Stimulated activated CD8-positive, alpha-beta memory T cell treated with anti-CD3 and anti-CD28 coated beads, Interleukin-15, amount 100 ng/mL, for 24 hours (primary cell): ENCODE measurements at regions not wholly inside any gene's neighbourhood (a gene's known extent, or its start where the extent isn't known, plus 50 kb on each side); places are given as distances from the start of the nearest gene placed in this dataset.
"Not testable (repeated sequence)": the region's sequence is repeated elsewhere in the genome, so short reads cannot be mapped to it uniquely, and the experiment has no call there.

Source experiments
- DNase-seq: peaks from one replicate; pipeline ENCODE4 v3.0.0-alpha.2; 2020; ENCODE audit warnings: low read depth

DNA sequence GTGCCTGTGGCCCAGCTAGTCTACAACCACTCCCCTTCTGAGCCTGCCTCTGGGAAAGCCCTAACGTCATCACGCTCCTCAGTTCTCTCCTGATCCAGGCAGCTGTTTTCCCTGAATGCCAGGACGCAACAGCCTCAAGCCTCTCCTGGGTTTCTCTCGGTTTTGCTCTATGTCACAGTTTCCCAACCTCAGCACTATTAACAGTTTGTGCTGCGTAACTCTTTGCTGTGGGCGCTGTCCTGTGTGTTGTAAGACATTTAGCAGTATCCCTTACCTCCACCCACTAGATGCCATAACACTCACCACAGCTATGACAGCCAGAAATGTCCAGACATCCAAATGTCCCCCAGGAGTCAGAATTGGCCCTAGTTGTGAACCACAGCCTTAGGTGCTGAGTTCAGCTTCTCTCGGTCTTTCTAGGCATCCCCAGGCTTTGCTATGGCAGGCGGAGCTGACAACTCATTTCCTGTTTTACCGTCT is 226.3 kb upstream of the NPVF start:
- no peak for DNase-seq

DNA sequence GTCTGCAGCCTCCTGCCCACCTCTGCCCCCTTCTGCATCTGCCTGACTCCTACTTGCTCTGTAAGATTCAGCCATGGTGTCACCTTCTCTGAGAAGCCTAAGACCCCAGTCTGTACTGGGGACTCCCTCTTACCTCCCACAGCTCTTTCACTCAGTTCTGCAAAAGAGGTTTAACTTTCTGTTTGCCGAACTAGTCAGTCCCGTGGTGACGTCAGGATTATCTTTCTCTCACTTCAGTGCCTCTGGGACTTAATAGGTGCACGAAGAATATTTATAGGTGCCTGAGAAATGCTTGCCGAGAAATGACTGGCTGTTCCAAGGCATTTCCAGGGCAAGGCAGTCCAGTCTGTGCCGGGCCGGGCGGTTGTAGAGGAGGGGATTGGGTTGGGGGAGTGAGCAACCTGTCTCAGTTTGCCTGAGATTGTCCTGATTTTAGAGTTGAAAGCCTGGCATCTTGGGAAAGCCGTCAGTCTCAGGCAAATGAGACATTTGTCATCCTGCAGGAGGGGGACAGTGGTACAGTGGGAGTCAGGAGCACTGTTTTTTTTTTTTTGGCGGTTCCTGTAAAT is 227.5 kb upstream of the NPVF start:
- no peak for DNase-seq

DNA sequence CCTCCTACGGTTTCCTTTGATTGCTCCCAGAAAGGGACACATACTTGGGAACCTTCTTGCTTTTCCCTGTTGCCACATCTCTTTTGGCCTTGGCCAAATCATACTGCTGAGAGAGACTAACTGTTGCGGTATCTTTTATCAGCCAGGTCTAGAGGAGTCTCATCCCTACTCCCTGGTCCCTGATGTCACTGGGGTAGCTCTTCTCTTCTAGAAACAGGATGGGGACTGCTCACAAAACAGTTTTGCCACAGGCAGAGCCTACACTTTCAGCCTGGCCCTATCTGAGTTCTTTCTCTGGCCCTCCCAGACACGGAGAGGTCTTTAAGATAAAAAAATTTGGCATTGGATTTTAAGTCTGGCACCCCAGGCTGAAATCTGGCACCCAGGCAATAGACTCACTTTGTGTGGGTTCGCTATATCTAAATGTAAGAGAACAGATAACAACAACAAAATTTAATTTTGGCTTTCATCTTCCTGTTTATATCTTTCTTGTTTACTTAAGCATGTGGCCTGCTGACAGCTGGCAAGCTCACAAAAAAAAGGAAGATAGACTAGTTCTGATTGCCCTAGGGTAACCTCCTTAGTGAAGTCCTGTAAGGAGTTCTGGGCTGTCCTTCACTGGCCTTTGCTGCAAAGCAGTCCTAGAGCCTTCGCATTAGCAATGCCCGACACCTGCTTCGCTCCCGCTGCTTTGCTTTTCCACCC is 228.3 kb upstream of the NPVF start:
- DNase-seq: no peak

DNA sequence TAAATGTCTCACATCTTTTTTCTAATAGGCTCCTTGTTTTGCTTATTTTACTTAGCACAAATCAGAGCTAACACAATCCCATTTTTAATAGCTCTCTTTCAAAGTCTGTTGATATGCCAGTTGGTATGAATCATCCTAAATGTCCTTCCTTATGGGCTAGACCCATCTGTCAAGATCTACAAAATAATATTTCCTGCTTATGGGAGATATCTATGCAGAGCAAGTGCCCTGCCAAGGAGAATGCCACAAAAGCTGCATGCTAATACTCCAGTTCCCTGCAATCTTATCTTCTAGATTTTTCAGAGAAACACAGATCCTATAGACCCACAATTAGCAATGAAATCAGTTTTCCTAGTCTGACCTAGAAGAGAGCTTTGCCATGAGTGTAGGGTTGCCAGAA is 230.8 kb upstream of the NPVF start:
- DNase-seq: no peak

DNA sequence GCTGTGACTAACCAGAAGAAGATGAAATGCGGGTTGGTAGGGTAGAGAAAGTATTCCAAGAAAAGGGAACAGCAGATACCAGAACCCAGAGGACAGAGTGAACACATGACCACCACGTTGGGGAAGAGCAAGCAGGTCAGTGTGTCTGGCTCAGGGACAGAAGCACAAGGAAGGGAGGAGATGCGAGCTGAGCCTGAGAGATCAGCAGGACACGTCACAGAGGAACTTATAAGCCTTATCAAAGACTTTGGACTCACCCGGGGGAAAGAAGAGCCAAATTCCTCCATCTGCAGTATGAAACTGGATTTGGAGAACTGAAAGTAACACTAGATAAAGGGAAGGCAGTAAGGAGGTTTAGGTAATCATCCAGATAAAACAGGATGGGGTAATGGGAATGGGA is 232.1 kb upstream of the NPVF start:
- no peak for DNase-seq

DNA sequence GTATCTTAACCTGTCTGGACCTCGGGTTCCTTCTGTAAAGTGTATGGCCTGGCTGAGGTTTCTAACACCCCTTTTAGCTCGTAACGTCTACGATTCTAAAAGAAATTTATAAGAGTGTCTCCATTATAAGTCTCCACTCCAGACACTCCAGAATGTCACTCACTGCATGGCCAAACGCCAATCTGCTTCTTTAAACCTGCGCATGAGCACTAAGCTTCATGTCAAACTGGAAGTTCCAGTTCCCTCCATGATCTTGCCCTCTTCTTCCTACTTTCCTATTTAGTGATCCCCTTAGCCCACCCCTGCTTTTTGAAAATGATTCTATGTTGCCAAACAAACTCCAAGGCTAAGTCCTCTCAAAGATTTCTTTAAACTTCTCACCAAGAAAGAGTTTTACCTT is 241.4 kb upstream of the NPVF start:
- DNase-seq: no peak

DNA sequence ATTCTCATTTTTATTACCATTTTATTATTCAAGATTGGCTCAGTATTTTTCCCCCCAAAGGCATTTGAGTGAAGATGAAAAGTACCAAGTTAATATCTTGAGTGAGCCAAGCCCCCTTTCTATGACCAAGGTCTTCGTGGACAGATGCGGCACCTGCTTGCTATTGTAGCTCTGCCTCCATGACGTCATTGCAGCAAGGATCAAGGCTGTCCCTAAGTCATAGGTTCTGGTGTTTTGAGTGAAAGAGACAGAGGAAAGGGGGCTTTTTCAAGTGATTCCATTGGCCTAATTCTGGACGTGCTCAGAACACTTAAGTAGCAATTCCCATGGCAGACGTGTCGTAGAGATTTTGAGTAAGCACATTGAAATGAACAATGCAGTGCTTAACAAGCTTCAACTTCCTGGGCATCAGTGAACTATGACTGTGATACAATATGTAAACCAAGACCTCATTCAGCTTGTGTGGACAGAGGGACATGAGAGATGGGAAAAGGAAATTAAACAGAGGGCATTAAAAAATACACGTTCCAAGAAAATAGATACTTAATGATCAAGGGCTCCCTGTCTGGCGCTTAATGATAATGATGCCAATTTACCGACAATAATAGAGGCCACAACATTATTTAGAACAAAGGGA is 248.7 kb upstream of the NPVF start:
- DNase-seq: no peak

DNA sequence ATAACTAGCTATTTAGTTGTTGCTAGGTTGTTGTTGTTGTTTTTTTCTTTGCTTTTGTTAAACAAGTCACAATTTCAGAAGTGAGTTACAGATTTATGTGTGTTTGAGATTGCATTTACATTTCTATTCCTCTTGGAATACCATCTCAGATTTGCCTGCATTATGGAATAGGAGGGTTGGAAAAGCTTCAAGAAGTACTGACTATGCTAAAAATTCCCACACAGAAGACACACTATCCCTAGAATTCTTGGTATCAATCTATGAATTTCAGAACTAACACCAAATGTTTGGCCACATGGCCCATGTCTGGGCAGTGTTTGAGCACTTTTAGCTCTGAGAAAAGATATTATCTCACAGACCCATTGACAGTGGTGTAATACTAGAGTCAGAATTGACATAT is 249.9 kb upstream of the NPVF start:
- not testable (repeated sequence) for DNase-seq

DNA sequence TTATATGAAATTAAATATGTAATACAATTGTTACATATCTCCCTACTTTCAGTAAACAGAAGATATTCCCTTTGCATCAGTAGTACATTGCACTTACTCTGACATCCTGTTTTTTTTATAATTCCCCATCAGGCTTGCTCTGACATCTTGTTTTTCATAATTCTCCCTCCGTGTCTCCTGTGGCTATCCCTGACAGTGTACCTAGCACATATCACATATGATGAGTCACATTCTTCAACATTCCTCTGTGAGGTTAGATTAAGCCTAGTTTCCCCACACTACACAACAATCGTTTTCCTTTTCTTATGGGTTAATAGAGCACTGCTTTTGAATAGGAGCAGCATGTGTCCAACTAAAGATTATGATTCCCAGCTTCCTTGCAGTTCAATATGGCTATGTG is 250.6 kb upstream of the NPVF start:
- DNase-seq: no peak

DNA sequence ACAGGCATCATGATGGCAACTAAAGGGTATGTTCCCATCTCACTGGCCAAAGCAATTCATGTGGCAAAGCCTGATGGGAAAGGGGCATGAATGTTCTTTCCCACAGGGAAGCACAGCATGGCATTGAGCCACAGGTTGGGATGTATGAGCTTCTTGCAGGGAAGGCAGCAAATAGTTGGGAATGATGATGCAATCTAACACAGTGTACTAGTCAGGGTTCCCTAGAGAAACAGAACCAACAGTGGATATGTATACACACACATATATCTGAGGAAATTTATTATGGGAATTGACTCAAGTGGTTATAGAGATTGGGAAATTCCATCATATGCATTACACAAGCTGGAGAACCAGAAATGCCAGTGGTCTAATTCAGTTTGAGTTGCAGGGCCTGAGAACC is 253.6 kb upstream of the NPVF start:
- DNase-seq: no peak

DNA sequence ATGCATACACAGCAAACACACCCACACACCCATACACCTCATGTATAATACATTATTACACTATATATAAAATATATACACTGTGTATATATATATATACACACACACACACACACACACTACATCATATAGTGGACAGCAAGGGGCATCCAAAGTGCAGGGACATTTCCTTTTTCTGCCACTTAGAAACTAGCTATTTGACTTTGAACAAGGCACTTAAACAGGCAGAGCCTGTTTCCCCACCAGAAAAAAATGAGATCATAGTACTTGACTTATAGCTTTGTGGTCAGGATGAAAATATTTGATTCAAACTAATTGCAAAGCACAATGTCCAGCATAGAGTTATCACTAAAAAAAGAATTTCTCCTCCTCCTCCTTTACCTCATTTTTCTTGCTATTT is 254.3 kb upstream of the NPVF start:
- no peak for DNase-seq

DNA sequence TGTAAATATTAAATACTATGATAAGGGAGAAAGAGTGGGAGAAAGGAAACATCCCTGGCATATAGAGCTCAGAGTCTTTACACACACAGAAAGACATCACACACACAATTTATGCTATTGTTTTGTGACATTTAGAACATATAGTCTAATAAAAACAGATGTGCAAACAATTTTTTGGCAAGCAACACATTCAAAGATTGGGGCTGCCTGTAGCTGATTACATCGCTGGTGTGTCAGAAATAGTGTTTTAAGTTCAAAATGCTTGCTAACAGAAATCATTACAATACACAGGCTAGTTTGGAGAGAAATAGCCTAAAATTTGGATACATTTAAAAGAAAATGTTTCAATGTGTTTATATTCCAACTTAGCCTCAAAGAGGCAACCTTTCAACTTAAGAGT is 256.7 kb upstream of the NPVF start:
- DNase-seq: no peak

DNA sequence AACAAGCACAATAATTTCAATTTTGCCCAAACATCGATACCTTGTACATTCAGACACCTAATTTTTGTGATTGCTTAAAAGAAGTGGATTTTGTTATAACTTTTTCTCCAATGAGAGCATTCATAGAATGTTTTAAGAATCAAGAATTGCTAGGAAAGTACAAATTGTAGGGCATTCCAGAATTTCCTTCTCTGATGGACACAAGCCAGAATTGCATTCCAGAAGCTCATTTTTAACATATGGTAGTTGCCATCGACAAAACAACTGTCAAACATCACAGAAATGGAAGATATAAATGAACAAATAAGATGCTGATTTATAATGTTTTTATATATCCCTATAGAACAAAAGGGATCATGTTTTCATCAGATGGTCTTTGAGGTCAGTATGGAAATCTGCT is 258.4 kb upstream of the NPVF start:
- DNase-seq: no peak

DNA sequence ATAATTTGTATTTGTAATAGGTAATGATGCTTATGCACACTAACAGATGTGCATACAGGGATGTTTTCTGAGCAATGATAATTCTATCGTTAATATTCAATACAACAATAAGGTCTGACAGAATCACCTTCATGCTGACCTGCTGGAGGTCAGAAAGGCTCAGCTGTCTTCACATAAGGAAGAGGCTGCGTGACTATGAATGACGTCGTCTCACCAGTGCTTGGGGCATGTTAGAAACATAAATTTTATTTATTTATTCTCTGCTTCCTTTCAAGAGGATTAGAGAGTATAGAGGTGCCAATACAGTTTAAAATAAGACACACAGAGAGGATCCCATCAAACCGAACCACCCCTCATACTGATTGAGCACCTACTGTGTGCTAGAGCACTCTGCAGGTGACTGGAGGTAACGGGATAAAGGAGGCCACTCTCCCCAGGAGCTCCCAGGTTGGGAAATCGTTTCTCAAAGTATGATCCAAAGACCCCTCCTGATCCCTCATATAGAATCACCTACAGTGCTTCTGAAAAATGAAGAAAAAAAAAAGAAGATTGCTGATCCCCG is 265.6 kb upstream of the NPVF start:
- DNase-seq: no peak

DNA sequence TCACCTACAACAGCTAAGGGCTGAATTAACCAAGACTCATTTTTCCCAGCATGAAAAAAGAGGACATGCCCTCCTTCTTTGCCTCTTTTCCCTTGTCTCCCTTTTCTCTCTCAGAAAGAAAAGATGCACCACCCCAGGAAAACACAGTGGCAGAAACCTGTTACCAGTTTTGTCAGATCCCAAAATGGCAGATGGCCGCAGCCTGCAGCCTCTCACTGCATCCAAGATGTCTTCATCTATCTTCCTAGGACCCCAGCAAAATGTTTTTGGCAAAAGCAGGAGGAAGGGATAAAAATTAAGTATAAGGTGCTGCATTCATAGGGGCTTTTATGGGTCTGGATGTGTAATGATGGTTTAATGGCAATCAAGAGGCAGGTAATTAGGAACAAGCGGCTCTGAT is 266.6 kb upstream of the NPVF start:
- no peak for DNase-seq

DNA sequence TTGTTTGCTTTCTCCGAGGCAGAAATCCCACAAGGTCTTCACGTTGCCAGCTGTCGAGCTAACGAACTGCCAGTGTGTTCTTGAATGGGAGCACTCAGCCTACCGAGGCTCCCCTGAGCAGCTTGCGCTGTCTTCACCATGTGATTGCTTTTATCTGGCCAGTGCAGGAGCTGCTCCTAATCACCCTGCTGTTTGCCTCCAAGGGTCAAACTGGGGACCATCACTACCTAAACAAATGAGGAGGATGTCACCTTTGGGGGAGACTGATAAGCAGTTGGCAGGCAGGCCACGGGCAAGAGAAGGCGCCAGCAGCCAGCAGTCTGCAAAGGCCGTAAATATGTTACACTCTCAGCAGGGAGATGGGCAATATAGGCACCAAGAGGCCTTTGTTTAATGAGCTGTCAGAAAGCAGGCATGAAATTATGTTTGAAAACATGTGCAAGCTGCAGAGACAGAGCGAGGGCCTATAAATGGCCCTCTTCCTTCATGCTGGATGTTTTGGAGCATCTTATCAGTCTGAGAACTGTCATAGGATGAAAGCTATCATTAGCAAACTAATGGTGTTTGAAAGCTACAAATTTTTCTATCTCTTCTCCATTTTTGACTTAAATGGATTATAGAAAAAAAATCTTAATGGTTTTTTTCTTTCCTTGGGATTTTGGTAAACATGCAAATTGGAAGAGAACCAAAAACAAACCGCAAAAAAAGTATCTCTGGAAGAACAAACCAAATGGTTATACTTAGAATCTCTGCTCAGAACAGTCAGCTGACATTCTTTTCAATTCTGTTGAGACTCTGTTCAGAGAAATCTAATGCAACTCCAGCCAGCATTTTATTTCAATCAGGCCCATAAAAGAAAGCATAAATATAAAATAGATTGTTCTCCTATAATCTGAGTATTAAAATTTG is 267.3 kb upstream of the NPVF start:
- DNase-seq: no peak

DNA sequence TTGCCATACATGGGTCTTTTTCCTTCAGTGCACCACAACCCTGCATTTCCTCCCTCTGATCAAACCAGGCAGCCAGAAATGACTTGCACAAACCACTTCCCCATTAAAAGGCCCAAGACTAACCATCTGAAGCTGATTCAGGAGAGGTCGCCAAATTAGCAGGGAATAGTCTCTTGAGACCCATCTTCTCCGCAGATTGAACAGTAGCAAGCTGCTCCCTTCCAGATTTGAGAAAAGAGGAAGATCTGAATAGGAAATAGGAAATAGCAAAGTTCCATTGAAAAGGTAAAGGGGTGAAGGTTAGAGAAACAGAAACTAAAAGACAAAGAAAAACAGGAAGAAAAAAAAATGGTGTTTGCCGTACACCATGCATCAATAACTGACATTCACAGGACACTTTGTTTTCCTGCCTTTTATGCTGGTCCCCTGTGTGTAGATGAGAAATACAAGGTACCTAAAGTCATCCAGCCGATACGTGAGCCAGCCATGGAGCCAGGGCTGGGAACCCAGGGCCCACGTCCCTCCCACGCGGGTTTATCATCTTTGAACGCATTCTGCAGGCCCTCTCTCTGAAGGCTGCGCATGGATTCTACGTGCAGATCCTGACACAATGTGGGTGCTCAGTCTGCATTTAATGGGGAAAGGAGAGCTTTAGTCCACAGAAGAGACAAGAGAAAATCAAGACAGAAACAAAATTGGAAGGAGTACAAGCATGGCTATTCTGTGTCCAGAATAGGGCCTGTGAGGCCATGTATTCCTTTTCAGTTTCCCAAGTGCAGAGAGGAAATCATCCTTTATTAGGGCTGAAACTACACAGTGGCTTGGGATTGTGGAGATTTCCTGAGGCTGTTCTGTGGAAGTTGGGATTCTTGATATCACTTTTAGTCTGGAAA is 268.4 kb upstream of the NPVF start:
- DNase-seq: no peak

DNA sequence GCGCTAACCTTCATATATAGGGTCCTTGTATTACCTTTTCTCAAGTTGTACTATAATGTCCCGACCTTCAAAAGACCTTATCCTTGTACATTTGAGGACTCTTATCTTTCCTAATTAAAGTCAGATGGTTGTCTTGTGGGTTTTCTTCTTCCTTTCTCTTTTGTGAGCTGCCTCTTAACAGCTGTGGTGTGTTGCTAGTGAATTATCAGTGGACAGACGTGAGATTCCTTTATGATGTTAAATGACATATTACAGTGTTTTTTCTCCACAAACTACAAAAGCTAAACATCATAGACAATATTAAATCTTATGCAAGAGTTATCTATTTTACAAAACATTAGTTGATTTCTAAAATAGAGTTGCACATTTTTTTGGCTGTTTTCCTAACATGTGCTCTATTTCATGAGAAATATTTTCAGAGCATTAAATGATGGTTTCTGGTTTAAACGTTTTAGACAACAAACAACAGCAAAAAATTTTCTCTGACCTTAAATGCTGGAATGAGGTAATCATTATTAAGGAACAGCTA is 272.2 kb upstream of the NPVF start:
- DNase-seq: no peak

DNA sequence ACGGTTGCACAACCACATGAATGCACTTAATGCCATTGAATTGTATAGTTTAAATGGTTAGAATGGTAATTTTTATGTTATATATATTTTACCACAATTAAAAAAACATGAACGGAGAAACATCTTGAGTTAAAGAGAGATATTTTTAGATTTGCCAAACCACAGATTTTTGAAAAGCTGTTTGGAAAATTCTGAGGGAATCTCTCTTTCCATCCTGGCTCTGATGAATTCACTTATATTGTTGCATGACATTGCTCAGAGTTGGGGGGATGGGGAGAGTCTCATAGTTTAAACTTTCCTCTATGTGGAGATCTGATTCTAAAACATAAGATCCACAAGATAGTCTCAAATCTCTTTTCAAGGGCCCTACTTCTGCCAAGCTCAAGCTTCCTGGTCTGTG is 275.0 kb upstream of the NPVF start:
- no peak for DNase-seq

DNA sequence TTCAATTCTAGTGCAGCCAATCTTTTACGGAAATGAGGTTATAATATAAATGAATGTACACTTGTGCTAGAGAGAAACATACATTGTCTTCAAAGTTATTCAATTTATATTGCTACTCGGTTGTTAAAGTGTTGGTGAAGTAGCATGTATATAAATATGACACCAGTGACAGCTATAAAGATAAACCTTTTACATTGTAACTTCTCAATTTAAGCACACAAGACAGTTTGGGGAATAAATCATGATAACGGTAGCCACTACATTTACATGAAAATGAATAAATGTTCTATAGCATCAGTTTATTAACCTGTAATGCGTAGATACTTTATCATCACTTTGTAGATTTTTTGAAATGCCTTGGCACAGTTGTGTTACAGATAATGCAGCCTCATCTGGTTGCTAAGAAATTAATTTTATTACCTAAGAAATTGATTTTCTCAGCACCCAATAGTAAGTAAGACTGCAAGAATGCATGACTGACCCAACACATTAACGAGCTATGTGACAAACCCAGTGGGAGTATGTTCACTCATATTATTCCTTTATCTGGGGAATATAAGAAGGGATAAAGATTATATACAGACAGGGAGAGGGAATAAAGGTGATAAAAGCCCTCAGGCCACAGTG is 283.9 kb upstream of the NPVF start:
- DNase-seq: no peak
